ENCODE measurements at regions not wholly inside any gene's neighbourhood (a gene's known extent, or its start where the extent isn't known, plus 50 kb on each side); places are given as distances from the start of the nearest gene placed in this dataset.

DNA sequence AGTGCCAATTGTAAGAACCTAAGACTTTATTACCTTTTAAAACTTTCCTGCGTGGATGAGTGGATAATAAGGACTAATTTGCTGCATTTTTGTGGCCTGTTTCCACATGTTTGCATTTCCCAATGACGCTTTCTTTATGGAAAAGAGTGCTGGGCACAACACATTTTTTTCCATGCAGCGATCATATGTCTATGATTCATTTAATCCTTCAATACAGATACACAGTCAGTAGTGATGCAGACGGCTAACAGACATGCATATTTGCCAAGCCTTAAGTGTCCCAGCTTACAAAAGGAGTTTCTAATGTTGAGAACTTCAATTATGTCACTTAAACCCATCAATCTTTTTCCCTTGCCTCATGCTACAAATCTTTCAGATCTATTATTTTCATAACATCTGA, 239.8 kb upstream of the PREP start:
- DNase-seq = no peak

DNA sequence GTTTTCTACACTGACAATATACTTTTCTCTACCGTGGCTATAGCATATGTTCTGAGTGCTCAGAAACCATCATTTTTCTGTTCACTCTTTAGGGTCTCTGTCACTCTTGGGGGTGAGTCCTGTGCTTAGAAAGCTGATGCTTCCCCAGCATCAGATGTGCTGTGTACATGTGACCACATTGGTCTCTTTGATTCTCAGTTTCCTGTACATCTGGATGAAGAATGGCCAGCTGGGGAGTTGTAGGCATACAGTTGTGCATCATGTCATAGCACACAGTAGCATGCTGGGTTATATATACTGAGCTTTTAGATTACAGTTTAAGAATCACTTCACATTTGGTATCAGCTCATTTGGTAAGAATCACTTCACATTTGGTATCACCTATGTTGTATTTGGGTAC, 238.6 kb upstream of the PREP start:
- no peak for DNase-seq

DNA sequence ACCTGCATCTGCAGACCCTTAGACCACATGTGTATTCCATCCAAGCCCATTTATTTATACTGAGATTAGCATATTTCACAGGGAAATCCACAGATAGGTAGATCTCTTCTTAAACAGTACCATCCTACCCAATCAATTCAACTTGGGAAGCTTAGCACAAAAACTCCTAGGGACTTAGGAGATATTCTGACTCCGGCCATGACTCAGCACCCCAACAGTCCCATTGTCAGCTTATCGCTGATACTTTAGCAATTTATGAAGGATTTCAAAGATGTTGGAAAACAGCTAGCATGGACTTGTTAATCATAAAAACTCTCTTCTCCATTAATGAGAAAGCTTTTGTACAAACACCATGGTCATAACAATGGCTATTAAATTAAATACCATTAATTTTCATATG, 236.2 kb upstream of the PREP start:
- no peak for DNase-seq

DNA sequence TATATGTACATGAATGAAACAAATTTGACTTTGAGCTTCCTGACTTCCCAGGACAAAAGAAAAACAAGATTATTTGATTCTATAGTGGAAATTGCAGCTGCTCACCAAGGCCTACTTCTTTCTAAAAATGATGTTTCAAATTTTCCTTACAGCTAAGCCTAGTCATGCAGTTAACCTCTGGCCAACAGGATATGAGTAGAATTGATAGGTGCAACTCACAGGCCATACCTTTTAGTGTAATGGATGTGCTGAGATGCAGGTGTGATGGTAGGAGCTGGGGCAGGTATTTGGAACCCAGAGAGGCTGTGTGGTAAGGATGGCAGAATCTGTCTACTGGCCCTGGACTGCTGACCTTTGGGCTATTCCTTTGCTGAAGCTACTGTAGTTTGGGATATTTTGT, 230.9 kb upstream of the PREP start:
- no peak for DNase-seq

DNA sequence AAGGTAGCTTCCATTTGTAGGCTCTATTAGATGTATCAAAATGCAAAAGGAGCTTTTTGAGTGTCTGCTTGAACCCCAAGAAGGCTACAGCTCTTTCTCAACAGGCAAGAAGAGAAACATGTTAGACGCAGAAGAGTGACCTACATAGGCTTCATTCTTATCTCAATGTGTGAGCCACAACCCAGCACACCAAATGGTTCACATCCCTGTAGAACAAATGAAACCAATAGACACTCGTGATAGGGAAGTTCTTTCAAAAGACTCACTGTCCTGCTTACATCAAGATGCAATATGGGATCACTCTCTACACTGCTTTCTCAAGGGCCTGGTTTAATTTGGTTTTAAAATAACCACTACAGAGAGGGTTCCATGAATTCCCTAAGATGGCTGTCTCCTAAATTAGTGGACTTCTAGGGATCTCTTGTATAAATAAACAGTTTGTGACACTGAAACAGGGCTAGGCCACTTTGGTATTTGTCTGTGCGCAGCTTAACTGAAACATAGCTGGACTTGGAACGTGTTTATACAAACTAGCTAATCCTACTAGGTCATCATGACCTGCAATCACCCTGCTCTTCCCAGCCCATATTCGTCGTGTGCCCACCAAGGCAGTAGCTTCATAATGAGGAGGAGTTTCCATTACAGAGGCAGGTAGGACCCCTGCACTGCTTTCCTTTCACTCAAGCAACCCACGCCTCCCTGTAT, 225.4 kb upstream of the PREP start:
- DNase-seq = no peak

DNA sequence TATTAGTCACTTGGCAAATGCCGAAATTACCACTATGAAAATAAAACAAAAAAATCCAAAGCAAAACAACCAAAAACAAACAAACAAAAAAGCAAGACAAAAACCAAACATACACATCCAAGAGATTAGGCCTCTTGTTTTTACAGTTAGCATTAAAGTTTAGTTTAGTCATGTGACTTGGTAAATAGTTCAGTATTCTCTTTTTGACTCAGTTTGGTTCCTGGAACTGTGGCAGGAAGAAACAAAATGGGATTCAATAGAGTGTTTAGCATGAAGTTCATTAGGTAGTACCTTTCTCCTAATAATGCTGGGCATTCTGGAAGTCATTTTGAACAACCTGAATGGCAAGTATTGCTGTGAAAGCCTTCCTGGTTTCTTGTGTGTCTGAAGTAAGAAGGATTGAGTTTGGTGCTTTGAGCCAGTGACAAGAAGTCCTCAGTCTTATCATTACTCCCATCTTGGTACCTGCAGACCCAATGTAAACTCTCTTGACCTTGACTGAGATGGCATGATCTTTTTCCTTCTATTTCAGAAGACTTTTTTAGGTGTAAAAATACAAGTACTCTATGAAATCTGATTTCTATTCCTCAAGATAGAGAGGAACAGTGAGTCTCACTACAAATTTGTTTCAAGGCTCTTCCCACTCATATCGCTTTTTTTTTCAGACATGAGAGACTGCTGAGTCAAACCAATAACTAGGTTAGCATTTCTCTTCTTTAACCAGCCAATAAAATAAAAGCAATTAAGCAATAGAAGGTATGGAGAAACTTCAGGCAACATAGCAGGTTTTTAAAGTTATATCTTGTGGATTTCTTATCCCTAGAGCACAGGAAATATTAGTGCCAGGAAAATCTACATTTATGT, 223.6 kb upstream of the PREP start:
- DNase-seq = no peak

DNA sequence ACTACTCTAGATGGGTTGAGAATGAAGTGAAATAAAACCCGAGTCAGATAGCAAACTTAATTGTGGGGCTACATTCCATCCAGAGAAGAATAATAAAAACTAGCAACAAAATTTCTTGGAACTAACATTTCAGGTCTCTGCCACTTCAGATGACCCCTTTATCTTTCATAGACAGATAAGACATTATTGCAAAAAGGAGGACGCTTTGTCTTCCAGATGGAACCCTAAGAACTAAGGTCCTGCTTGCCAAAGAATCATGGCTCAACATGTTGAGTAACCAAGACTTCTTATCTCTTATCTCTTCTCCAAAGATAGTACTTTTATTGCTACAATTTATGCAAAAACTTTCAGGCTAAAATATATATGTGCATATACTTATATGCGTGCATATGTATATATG, 221.1 kb upstream of the PREP start:
- no peak for DNase-seq

DNA sequence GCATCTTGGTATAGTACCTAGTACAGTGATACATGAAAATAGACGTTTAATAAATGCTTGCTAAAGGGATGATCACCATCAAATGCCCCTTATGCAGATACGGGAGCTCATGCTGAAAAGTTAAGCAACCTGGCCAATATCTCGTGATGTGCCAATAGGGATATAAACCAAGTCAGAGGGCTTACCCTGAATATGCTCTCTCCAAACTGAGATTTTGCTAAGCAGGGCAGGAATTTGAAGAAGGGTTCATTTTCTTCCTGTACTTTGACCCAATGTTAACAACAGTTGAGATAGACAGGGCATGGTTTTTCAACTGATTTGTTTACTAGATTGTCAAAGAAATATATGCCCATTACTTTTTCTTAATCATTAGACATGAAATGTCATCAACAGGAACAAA, 219.3 kb upstream of the PREP start:
- no peak for DNase-seq

DNA sequence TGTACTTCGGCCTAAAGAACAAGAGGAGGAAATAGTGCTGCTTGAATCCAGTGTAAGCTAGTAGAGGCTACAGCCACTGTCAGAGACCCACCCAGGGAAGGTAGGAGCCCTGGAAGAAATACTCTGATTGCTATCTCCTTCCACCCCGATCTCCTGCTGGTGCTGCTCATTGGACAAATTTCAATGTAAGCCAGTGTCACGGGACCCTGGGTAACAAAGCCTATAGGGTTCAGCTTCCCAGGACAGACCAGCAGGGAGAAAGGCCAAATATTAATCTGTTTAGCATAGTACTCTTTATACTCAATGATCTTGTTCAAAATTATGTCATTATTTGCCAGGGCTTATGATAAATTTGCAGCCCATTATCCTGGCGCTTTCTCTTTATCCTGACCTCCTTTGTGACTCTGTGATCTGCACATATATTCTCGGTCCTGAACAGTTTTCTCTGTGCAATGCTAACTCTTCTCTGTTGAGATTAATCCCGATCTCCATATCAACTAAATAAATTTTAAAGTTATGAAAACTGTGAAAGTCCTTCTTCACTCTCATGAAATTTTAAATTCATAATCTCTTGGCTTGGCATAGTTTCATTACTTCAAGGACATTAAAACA, 218.8 kb upstream of the PREP start:
- DNase-seq = no peak

DNA sequence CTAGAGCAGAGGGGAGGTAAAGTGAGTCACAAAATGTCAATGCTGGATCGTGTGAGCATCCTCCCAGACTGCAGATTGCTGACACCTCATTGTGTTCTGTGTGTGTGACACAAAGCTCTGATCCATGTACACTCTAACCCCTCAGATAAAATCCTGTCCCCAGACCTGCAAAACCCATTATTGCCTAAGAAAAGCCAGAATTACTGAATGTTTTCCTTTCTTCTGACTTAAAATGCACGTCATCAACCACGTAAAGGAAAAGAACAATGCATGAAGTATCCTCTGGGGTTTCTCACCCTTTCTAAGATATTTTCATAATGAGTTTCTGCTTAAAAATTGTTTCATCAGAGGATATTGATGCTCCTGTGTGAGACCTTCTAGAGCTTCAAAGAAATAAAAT, 218.0 kb upstream of the PREP start:
- no peak for DNase-seq

DNA sequence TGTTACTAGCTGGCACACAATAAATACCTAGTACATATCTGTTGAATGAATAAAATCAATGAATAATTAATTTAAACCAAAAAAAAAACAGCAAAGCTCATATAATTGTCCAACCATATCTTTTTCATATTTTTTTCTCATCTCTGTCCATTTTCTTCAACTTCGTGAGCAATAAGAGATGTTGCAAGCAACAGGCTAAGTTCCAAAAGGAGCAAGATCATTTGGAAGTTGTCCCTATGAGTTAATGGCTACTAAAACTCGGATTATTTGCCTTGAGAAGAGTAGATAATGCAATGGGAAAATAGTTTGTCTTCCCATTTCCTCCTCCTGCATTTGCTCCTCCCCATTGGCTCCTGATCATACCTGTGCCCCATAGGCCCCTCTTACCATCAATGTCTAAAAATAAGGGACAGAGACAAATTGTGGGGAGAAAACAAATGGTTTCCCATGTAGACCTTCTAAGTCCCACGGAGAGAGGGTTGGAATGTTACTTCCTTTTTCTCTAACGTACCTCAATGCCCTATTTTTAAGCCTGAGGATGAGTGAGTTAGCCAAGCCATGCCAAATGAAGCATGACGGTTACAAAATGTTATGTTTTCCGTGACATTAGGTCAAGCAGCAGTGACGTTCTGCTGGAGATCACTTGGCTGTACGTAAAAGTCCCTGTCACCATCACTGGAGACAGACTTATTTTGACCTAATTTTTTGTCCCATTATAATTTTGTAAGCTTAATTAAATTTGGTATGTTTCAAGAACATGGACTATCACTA, 217.3 kb upstream of the PREP start:
- DNase-seq = no peak

DNA sequence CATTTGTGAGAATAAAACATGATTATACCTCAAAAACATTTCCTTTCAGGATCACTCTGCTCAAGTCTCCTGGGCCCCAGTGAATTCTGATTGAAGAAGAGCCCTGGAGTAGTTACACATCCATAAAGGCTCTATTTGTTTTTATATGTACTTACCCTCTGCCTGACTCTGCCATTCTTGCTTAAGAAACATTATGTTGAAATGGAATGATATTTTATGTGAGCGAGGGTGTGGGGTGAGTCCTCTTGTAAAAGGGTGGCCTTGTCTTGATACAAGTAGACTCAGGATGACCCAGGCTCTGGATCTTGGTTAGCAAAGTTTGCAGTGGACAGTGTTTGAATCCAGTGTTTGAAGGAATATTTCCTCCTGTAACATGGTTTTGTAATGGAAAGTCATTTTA, 215.4 kb upstream of the PREP start:
- DNase-seq = no peak

DNA sequence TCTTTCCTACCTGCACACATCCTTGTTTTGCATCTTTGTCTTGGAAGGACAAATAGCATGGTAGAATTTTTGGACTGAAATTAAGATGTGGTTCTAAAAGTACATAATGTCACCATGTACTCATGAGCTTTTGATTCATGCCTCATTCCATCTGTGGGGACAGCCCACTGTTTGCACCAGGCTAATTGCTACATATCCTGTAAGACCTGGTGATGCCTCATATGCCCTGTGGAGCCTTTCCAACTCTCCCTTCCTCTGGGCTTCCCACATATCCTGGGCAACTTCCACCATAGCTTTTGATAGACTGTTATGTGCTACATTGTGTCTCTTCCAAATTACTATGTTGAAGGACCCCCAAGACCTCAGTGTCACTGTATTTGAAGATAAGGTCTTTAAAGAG, 213.6 kb upstream of the PREP start:
- DNase-seq = no peak

DNA sequence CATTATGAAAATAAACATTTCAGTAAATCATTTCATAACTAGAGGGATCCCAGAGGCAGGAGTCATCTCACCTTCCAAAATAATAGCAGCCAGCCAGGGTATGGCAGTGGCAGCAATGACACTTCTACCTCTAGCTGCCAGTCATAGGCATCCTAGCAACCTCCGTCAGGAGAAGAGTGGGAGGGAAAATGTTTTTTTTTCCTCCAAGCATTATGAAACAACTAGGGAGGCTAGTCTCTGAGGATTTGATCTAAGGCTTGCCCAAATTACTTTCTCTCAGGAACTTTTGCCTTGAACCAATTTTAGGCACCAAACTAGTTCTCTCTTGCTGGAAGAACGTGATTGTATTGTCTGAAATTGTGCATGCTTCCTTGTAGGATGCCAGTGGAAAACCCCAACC, 208.7 kb upstream of the PREP start:
- no peak for DNase-seq

DNA sequence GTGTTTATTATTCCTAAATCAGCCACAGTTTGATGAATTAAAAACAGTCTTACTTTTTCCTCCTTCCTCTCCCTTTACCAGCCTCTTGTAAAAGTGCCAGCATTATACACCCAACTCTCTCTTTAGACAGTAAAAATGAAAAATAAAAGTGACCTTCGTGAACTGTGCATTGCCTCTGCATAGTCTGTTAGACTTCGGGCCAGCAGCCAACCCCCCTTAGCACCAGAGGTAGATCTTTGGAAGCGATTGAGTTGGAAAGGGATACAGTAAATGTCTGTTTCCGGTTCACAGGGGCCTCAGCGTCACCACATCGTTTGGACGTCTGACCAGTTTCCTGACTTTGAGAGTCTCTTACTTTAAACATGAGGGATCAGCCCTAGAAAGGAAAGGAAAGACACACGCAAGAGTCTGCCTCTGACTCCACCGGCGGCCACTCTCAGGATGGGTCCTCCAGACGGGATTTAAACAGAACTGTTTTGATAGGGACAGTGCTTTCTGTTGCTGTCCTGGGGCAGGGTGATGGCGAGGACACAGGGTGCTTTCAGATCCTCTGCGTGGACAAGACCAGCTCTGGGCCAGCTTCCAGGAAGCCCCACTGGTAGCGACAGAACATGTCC, 206.6 kb upstream of the PREP start:
- no peak for DNase-seq

DNA sequence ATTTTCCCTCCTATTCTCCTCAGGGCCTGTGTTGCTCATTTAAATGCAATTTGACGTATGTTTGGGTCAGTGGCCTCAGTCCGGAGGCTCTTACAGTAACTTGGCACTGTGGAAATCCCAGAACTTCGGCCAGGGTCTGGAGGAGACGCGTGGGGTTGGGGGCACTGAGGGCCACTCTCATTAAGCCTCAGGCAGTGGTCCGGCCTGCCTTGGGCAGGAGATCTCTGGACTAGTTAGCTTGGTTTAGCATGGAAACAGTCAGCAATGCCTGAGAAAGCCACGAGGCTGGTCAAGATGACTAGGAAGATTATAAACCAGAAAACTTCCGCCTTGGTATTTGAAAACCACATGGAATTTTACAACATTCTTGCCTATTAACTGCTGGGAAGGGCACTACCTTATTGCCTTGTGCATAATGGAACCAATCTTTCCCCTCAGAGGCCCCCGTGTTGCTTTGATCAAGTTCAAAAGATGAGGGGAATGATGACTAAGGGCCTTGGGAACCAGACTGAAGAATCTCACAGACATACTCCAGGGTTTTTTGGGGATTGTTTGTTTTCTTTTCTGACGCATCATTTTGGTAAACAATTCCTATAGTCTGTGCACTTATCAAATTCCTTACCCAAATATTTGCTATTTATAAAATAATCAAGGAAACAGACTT, 206.0 kb upstream of the PREP start:
- no peak for DNase-seq

DNA sequence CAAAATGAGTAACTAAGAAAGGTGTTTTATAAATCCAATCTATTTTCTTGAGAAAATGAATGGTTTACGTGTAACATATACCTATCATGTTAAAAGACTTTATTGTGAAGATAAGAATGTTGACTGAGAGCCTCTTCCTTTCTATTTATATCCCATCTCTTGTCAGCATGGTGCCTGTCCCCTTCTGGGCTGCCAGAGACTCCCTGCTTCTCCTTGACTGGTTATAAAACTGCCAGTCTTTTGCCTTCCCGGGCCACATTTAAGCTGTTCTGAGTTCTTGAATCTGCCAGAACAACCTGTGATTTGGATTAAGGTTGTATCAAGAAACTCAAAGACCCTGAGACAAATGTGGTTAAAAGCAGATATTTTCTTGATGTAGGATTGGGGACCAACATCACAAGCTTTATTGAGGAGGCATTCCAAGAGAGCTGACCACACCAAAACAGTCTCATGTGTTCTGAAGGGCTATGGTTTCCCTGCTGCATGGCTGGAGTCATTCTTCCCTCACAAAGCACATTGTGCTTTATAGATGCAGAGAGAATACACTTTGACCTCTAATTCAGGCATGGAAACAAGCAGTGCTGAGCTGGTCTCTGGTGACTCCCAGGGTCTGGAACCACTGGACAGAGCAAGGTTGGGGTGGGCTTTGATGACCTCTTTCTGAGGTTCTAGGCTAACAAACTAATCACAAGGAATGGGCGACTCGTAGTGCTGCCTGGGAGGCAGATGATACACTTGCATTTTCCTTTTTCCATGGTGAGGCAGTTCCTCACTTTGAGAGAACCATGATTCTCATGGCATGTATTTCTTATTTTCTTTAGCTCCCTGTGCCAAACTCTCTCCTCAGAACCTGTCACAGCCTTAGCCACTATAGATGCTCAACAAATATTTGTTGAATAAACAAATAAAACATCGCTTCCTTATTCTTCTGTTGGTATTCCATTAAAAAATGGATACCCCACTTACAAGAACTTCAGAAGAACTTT, 205.0 kb upstream of the PREP start:
- no peak for DNase-seq

DNA sequence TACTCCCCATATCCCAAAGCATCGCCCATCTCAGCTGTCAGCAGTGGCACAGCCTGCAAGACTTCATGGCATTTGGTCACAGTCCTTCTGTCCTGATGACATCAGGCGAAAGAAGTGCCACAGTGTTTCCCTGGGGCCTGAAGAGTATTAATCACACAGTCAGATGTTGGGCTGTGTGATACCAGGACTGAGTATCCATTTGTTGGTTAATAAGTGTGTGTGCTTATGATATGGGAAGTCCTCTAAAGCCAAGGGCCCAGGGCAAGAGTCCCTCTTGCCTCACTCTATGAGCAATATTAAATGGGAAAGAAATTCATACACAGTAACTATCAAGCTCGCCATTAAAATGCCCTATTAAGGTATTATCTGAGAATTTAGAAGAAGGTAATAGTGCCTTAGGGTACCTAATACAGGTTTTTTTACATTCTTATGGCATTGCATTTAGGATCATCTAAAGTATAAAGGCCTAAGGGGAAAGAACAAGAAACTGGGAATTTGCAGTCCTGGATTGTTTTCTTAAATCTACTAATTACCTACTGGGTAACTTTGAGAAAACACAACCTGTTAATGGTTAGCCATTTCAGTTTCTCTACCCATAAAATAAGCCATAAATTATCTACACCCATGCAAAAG, 204.1 kb upstream of the PREP start:
- no peak for DNase-seq

DNA sequence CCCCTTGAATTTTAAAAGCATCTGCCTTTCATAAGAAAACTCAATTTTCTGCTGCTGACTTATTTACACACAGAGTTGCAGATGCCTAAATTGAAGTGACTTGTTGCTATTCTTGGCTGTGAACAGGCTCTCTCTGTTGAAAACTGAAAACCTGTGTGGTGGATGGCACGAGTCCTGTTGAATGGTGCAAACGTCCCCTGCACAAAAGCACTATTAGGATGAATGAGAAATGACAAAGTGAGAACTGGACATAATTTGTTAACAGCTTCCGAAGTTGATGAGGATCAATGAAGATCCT, 201.7 kb upstream of the PREP start:
- DNase-seq = no peak

DNA sequence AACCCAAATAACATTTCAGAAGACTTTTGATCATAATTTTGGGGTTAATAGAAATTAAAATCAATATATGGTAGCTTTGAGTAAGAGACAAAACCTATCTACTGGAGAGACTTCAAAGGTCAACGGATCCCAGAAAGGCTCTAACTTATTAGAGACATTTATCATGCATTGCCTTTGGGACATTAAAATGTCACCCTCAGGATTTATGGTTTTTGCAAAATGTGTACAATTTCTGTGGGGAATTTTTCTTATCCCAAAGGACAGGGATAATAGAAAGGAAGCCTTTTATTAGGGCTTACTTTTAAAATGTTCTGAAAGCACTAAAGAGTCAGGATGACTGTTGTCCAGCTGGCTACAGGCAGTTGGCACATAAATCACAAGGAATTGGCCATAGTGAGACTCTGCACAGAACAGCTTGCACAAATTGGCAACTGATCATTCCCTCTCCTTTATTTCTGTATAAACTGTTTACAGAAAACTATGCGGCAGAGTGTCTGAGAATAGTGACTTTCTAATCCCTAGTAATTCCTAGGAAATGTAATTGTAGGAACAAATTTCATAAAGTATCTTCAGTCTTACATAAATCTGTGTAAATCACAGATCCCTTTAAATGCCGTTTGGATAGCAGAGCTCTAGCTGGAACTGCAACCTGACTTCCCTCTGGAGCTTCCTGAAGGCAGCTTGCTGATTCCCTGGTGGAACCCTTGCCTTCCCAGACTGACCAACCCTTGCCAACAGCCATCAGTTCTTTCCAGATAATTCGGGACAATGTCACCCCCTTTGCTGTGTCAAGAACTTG, 201.1 kb upstream of the PREP start:
- no peak for DNase-seq
